Left lung (tissue), 4 donors: ENCODE measurements at regions not wholly inside any gene's neighbourhood (a gene's known extent, or its start where the extent isn't known, plus 50 kb on each side); places are given as distances from the start of the nearest gene placed in this dataset.

ENCODE experiments used
- ATAC-seq: fragments of 200-7000 bp; cut with Tn5 transposase; one replicate; pipeline ENCODE4 v1.9.1; 2020; ENCODE audit warnings: moderate library complexity
- DNase-seq, 4 donors: peaks; one replicate each; pipeline ENCODE4 v3.0.0-alpha.2; 2013 to 2020
- H3K27ac ChIP-seq, 2 donors: fragments of 200-600 bp; sonication (generic) in 1 of 2; one replicate each; pipeline versions ENCODE4 v1.5.0 to v1.8.0; 2020 to 2021
- H3K27me3 ChIP-seq, 2 donors: fragments of 200-600 bp; sonication (generic) in 1 of 2; one replicate each; pipeline versions ENCODE4 v1.5.0 to v1.8.0; 2020 to 2021
- H3K36me3 ChIP-seq, 2 donors: fragments of 200-600 bp; sonication (generic) in 1 of 2; one replicate each; pipeline versions ENCODE4 v1.5.0 to v1.8.0; 2020 to 2021
- H3K4me1 ChIP-seq, 2 donors: fragments of 200-600 bp; one replicate each; pipeline ENCODE4 v1.8.0; 2021
- H3K4me3 ChIP-seq, 2 donors: fragments of 200-600 bp; sonication (generic) in 1 of 2; one replicate each; pipeline versions ENCODE4 v1.5.0 to v1.8.0; 2020 to 2021; ENCODE audit warnings: mild to moderate bottlenecking in 1 of 2
- H3K9me3 ChIP-seq, 2 donors: fragments of 200-600 bp; sonication (generic) in 1 of 2; one replicate each; pipeline versions ENCODE4 v1.5.0 to v1.8.0; 2020 to 2021
- CTCF ChIP-seq, 2 donors: fragments of 200-600 bp; sonication (generic) in 1 of 2; IDR thresholded peaks; one replicate each; pipeline versions ENCODE4 v1.5.0 to v1.8.0; 2021; ENCODE audit warnings: antibody characterized with exemption in 2 of 2
- intact Hi-C, 2 donors: fragments of 100-400 bp; cut with DNase I; formaldehyde crosslinking; loops; one replicate each; pipeline versions ENCODE4 v1.11.2 to v1.14.2; 2022
- donor health status: DM: no; HTN: yes; CAD: no.
- donor health status: DM: no; HTN: no; CAD: no.

GRCh38 chr2:117738991-117739839 lies 75.3 kb upstream of the DDX18 start:
- Histone ChIP-seq H3K4me1 (no peaks in the 10 kb centered on the region), H3K27me3 (no peaks in the 10 kb centered on the region), H3K9me3 (no peaks in the 10 kb centered on the region), H3K36me3 (no peaks in the 10 kb centered on the region), H3K4me3 (no peak overlapping the region), H3K27ac (no peak overlapping the region)
- DNase-seq (no peak), ATAC-seq (no peak)
- TF ChIP-seq CTCF (IDR thresholded peaks at IDR 0.05), result no peak
- intact Hi-C loops, result no loop called here

- no peak for ATAC-seq
- no peaks in the 10 kb centered on the region for H3K36me3 ChIP-seq
- no peak for DNase-seq
- H3K4me1 ChIP-seq, result no peaks in the 10 kb centered on the region
- intact Hi-C loops, result no loop called here
- H3K27ac ChIP-seq, result no peak overlapping the region
- H3K9me3 ChIP-seq, result no peaks in the 10 kb centered on the region
- no peak for TF ChIP-seq CTCF (IDR thresholded peaks at IDR 0.05)
- no peak overlapping the region for H3K4me3 ChIP-seq
- no peaks in the 10 kb centered on the region for H3K27me3 ChIP-seq
Observed at GRCh38 chr2:117745537-117745936, 69.0 kb upstream of the DDX18 start.

- Histone ChIP-seq H3K36me3 (no peaks in the 10 kb centered on the region), H3K4me3 (no peak overlapping the region), H3K4me1 (no peaks in the 10 kb centered on the region), H3K27ac (no peak overlapping the region), H3K9me3 (peaks cover 0 to 6% of the 10 kb centered on the region in 2 donors), H3K27me3 (no peaks in the 10 kb centered on the region)
- DNase-seq (no peak), ATAC-seq (no peak)
- no peak for TF ChIP-seq CTCF (IDR thresholded peaks at IDR 0.05)
- intact Hi-C loops, result no loop called here
Observed at GRCh38 chr2:117755768-117756167, 58.7 kb upstream of the DDX18 start.

GRCh38 chr2:117760916-117761315 lies 53.6 kb upstream of the DDX18 start:
- no peaks in the 10 kb centered on the region for H3K36me3 ChIP-seq
- no peak overlapping the region for H3K4me3 ChIP-seq
- ATAC-seq, result no peak
- TF ChIP-seq CTCF (IDR thresholded peaks at IDR 0.05), result no peak
- intact Hi-C loops, result no loop called here
- H3K4me1 ChIP-seq, result no peaks in the 10 kb centered on the region
- DNase-seq, result no peak
- no peaks in the 10 kb centered on the region for H3K27me3 ChIP-seq
- no peak overlapping the region for H3K27ac ChIP-seq
- H3K9me3 ChIP-seq, result no peaks in the 10 kb centered on the region

GRCh38 chr2:117762454-117762853 lies 52.0 kb upstream of the DDX18 start:
- Histone ChIP-seq H3K27ac (no peak overlapping the region), H3K27me3 (no peaks in the 10 kb centered on the region), H3K4me1 (no peaks in the 10 kb centered on the region), H3K36me3 (no peaks in the 10 kb centered on the region), H3K4me3 (no peak overlapping the region), H3K9me3 (no peaks in the 10 kb centered on the region)
- DNase-seq (no peak), ATAC-seq (no peak)
- intact Hi-C loops, result no loop called here
- TF ChIP-seq CTCF (IDR thresholded peaks at IDR 0.05), result no peak
